ENCODE measurements at regions not wholly inside any gene's neighbourhood (a gene's known extent, or its start where the extent isn't known, plus 50 kb on each side); places are given as distances from the start of the nearest gene placed in this dataset.

GRCh38 chr4:123619326-123619725 is 222.7 kb downstream of the SPRY1 start:
- H3K27me3 Mint-ChIP-seq: no peaks in the 10 kb centered on the region
- no peaks in the 10 kb centered on the region for H3K9me3 Mint-ChIP-seq
- H3K4me3 Mint-ChIP-seq: no peak overlapping the region
- DNase-seq (no peak), ATAC-seq (replicated peaks) (no peak)
- H3K36me3 Mint-ChIP-seq: no peaks in the 10 kb centered on the region
- peaks cover 17 to 31% of the 10 kb centered on the region in 2 donors for H3K4me1 Mint-ChIP-seq
- no peak overlapping the region for H3K27ac Mint-ChIP-seq

- DNase-seq: no peak
- no peaks in the 10 kb centered on the region for H3K27me3 Mint-ChIP-seq
- no peak overlapping the region for H3K4me3 Mint-ChIP-seq
- H3K4me1 Mint-ChIP-seq: peaks cover 17 to 31% of the 10 kb centered on the region in 2 donors
- no peaks in the 10 kb centered on the region for H3K9me3 Mint-ChIP-seq
- no peak overlapping the region for H3K27ac Mint-ChIP-seq
- H3K36me3 Mint-ChIP-seq: no peaks in the 10 kb centered on the region
- ATAC-seq (replicated peaks): no peak
Measured at GRCh38 chr4:123619895-123620294, 223.3 kb downstream of the SPRY1 start.

- no peak for ATAC-seq (replicated peaks)
- Mint-ChIP-seq H3K27ac (no peak overlapping the region), H3K4me3 (no peak overlapping the region), H3K27me3 (no peaks in the 10 kb centered on the region), H3K36me3 (no peaks in the 10 kb centered on the region), H3K4me1 (peaks cover 20 to 31% of the 10 kb centered on the region in 2 donors), H3K9me3 (no peaks in the 10 kb centered on the region)
- no peak for DNase-seq
Measured at GRCh38 chr4:123621072-123621705, 224.6 kb downstream of the SPRY1 start.

GRCh38 chr4:123622572-123622971 is 226.0 kb downstream of the SPRY1 start:
- no peak for DNase-seq
- no peaks in the 10 kb centered on the region for H3K36me3 Mint-ChIP-seq
- H3K4me3 Mint-ChIP-seq: no peak overlapping the region
- H3K9me3 Mint-ChIP-seq: no peaks in the 10 kb centered on the region
- no peak for ATAC-seq (replicated peaks)
- peaks cover 11 to 19% of the 10 kb centered on the region in 2 donors for H3K4me1 Mint-ChIP-seq
- H3K27ac Mint-ChIP-seq: no peak overlapping the region
- H3K27me3 Mint-ChIP-seq: no peaks in the 10 kb centered on the region

GRCh38 chr4:123623611-123624010 is 227.0 kb downstream of the SPRY1 start:
- Mint-ChIP-seq H3K4me3 (no peak overlapping the region), H3K27ac (no peak overlapping the region), H3K9me3 (no peaks in the 10 kb centered on the region), H3K27me3 (no peaks in the 10 kb centered on the region), H3K4me1 (peaks cover 7 to 11% of the 10 kb centered on the region in 2 donors), H3K36me3 (no peaks in the 10 kb centered on the region)
- no peak for DNase-seq
- no peak for ATAC-seq (replicated peaks)

GRCh38 chr4:123624959-123625358 is 228.4 kb downstream of the SPRY1 start:
- Mint-ChIP-seq H3K4me1 (peaks cover 7 to 11% of the 10 kb centered on the region in 2 donors), H3K27me3 (no peaks in the 10 kb centered on the region), H3K36me3 (no peaks in the 10 kb centered on the region), H3K9me3 (no peaks in the 10 kb centered on the region), H3K4me3 (no peak overlapping the region), H3K27ac (no peak overlapping the region)
- ATAC-seq (replicated peaks) (peak in 1 of 2 donors; percentile 58), DNase-seq (no peak)

GRCh38 chr4:123628288-123628687 is 231.7 kb downstream of the SPRY1 start:
- Mint-ChIP-seq H3K4me3 (no peak overlapping the region), H3K36me3 (no peaks in the 10 kb centered on the region), H3K9me3 (no peaks in the 10 kb centered on the region), H3K4me1 (peaks cover 6 to 9% of the 10 kb centered on the region in 2 donors), H3K27me3 (peaks cover 0 to 1% of the 10 kb centered on the region in 2 donors), H3K27ac (no peak overlapping the region)
- no peak for DNase-seq
- no peak for ATAC-seq (replicated peaks)

GRCh38 chr4:123631786-123632692 is 235.4 kb downstream of the SPRY1 start:
- H3K4me1 Mint-ChIP-seq: peaks cover 6 to 8% of the 10 kb centered on the region in 2 donors
- peak overlapping the region; percentile 27 for H3K27ac Mint-ChIP-seq
- ATAC-seq (replicated peaks): peak in 1 of 2 donors; percentile 23
- peaks cover 8 to 14% of the 10 kb centered on the region in 2 donors for H3K9me3 Mint-ChIP-seq
- no peak for DNase-seq
- peaks cover 2 to 5% of the 10 kb centered on the region in 2 donors for H3K36me3 Mint-ChIP-seq
- peaks cover 0 to 4% of the 10 kb centered on the region in 2 donors for H3K27me3 Mint-ChIP-seq
- no peak overlapping the region for H3K4me3 Mint-ChIP-seq

GRCh38 chr4:123632693-123633030 is 236.1 kb downstream of the SPRY1 start:
- Mint-ChIP-seq H3K4me3 (no peak overlapping the region), H3K9me3 (peaks cover 8 to 16% of the 10 kb centered on the region in 2 donors), H3K27me3 (peaks cover 0 to 4% of the 10 kb centered on the region in 2 donors), H3K27ac (no peak overlapping the region), H3K36me3 (peaks cover 4 to 7% of the 10 kb centered on the region in 2 donors), H3K4me1 (peaks cover 6 to 8% of the 10 kb centered on the region in 2 donors)
- DNase-seq (no peak), ATAC-seq (replicated peaks) (no peak)

GRCh38 chr4:123638834-123639233 is 242.2 kb downstream of the SPRY1 start:
- Mint-ChIP-seq H3K4me1 (peaks cover 4 to 5% of the 10 kb centered on the region in 2 donors), H3K36me3 (peaks cover 4 to 17% of the 10 kb centered on the region in 2 donors), H3K4me3 (no peak overlapping the region), H3K27ac (no peak overlapping the region), H3K9me3 (peaks cover 11 to 19% of the 10 kb centered on the region in 2 donors), H3K27me3 (peaks cover 0 to 5% of the 10 kb centered on the region in 2 donors)
- DNase-seq (no peak), ATAC-seq (replicated peaks) (no peak)

- Mint-ChIP-seq H3K27ac (peak overlapping the region; percentile 56), H3K27me3 (peaks cover 0 to 5% of the 10 kb centered on the region in 2 donors), H3K36me3 (peaks cover 2 to 12% of the 10 kb centered on the region in 2 donors), H3K4me1 (peaks cover 3 to 4% of the 10 kb centered on the region in 2 donors), H3K4me3 (no peak overlapping the region), H3K9me3 (peaks cover 6 to 13% of the 10 kb centered on the region in 2 donors)
- ATAC-seq (replicated peaks): peak; percentile 38 to 59
- DNase-seq: no peak
Measured at GRCh38 chr4:123640271-123640670, 243.7 kb downstream of the SPRY1 start.

- H3K4me3 Mint-ChIP-seq: no peak overlapping the region
- peaks cover 6 to 13% of the 10 kb centered on the region in 2 donors for H3K9me3 Mint-ChIP-seq
- H3K27ac Mint-ChIP-seq: no peak overlapping the region
- no peak for ATAC-seq (replicated peaks)
- DNase-seq: no peak
- peaks cover 2 to 12% of the 10 kb centered on the region in 2 donors for H3K36me3 Mint-ChIP-seq
- H3K27me3 Mint-ChIP-seq: peaks cover 0 to 5% of the 10 kb centered on the region in 2 donors
- peaks cover 3 to 4% of the 10 kb centered on the region in 2 donors for H3K4me1 Mint-ChIP-seq
Measured at GRCh38 chr4:123640824-123641223, 244.2 kb downstream of the SPRY1 start.

GRCh38 chr4:123643691-123644090 is 247.1 kb downstream of the SPRY1 start:
- no peak overlapping the region for H3K4me3 Mint-ChIP-seq
- DNase-seq (no peak), ATAC-seq (replicated peaks) (no peak)
- H3K36me3 Mint-ChIP-seq: peaks cover 0 to 3% of the 10 kb centered on the region in 2 donors
- peaks cover 0 to 5% of the 10 kb centered on the region in 2 donors for H3K27me3 Mint-ChIP-seq
- H3K27ac Mint-ChIP-seq: no peak overlapping the region
- no peaks in the 10 kb centered on the region for H3K9me3 Mint-ChIP-seq
- peaks cover 7 to 10% of the 10 kb centered on the region in 2 donors for H3K4me1 Mint-ChIP-seq

- ATAC-seq (replicated peaks) (peak; percentile 99), DNase-seq (peak; percentile 33)
- peaks cover 0 to 1% of the 10 kb centered on the region in 2 donors for H3K9me3 Mint-ChIP-seq
Measured at GRCh38 chr4:123649250-123649644, 252.7 kb downstream of the SPRY1 start.

More at GRCh38 chr4:123649250-123649644, 252.7 kb downstream of the SPRY1 start:
- Mint-ChIP-seq H3K4me1 (peaks cover 16 to 21% of the 10 kb centered on the region in 2 donors), H3K4me3 (peak overlapping the region; percentile 2 to 29), H3K27me3 (peaks cover 0 to 2% of the 10 kb centered on the region in 2 donors), H3K27ac (peak overlapping the region; percentile 65), H3K36me3 (peaks cover 0 to 1% of the 10 kb centered on the region in 2 donors)
